GM21619 (cell line): ENCODE measurements at regions not wholly inside any gene's neighbourhood (a gene's known extent, or its start where the extent isn't known, plus 50 kb on each side); places are given as distances from the start of the nearest gene placed in this dataset.

Experiments used
- ATAC-seq: cut with Tn5 transposase; IDR thresholded peaks from one replicate; pipeline ENCODE4 v1.9.1; 2021; ENCODE audit not compliant: unreplicated experiment

GRCh38 chr2:236688563-236689392, 119.2 kb downstream of the ACKR3 start:
- ATAC-seq = no peak

DNA sequence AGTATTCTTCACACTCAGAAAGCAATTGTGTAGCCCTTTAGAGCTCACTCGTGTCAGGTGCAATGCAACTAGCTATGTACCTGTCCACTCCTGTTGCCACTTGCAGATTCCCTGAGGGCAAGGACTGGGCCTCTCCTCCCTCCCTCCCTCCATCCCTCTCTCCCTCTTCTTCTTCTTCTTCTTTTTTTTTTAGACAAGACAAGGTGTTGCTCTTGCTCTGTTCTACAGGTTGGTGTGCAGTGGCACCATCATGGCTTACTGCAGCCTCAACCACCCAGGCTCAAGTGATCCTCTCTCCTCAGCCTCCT, 119.7 kb downstream of the ACKR3 start:
- no peak for ATAC-seq

GRCh38 chr2:236689981-236690380, 120.4 kb downstream of the ACKR3 start:
- no peak for ATAC-seq

DNA sequence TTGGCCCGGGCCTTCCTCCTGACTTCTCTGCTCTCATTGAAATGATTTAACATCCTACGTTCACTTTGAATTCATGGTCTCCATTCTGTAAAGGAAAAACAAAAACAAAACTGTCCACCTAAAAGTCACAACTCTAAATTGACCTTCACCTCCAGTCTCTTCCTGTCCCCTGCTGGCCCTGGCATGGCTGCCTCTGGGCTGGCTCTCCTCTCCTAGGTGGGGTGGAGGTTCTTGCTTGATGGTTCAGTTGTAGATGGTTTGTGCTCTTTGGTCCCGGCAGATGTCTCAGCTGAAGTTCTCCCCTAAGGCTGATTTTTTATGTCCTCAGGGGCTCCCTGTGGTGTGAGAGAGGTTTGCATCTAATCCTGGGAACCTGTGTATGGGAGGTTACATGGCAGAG, 121.1 kb downstream of the ACKR3 start:
- ATAC-seq = no peak

GRCh38 chr2:236691799-236692167, 122.2 kb downstream of the ACKR3 start:
- no peak for ATAC-seq

- no peak for ATAC-seq
Observed at GRCh38 chr2:236692937-236693336, 123.3 kb downstream of the ACKR3 start.

- ATAC-seq = no peak
Observed at GRCh38 chr2:236693531-236693930, 123.9 kb downstream of the ACKR3 start.

GRCh38 chr2:236694146-236694888, 124.7 kb downstream of the ACKR3 start:
- no peak for ATAC-seq

DNA sequence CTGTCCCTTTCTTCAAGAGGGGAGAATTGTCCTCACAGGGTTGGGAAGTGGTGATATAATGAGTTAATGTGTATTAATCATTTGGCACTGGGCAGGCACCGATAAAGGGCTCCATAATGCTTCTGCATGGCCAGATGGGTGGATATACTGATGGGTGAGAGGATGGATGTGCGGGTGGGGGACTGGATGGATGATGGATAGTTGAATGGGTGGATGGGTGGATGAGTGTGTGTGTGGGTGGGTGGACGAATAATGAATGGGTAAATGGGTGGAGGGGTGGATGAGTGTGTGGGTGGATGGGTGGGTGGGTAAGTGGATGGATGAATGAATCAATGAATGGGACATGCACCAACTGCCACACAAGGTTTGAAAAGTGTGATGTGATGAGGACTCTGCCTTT, 127.2 kb downstream of the ACKR3 start:
- no peak for ATAC-seq

DNA sequence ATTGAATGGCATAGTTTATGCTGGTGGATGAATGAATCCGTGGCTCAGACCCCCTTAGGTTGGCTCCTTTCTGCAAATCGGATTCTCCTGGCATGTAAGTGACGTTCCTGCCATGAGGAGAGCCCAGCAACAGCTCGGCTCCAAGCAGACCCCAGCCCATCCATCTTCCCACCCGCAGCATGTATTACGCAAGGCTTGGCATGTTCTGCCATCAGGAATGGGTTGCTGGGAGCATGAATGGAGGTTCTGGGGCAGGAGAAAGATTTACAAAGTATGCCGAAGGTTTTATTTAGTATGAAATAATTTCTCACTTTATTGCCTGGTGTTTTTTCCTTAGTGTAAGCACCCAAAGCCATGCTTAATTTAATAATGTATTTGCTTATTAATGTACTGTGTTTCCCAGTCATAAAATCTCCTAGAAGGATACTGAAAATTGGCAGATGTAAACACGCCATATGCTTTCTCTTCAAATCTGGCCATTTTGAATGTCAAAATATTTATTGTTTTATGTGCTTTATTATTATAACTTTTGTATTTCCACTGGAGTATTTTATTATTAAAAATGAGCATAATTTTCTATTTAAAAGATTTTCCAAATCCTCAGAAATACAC, 128.5 kb downstream of the ACKR3 start:
- no peak for ATAC-seq

GRCh38 chr2:236700703-236701102, 131.1 kb downstream of the ACKR3 start:
- ATAC-seq = no peak

GRCh38 chr2:236702657-236703372, 133.2 kb downstream of the ACKR3 start:
- no peak for ATAC-seq

DNA sequence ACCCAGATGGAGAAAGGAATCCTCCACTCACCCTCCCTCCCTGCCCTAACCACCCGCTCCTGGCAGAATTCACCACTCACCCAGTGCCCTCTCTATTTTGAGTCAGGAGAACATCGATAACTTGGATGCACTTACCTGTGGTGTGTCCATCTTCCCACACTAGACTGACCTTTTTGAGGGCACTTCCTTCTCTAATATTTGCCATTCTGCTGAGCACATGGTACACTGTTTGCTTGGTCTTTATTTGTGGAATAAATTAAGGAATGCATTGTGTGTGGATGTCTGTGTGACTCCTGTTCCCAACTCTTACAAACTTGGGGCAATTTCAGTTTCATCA, 133.7 kb downstream of the ACKR3 start:
- no peak for ATAC-seq

GRCh38 chr2:236703906-236704305, 134.3 kb downstream of the ACKR3 start:
- no peak for ATAC-seq

- ATAC-seq = no peak
Observed at GRCh38 chr2:236704887-236705286, 135.3 kb downstream of the ACKR3 start.

DNA sequence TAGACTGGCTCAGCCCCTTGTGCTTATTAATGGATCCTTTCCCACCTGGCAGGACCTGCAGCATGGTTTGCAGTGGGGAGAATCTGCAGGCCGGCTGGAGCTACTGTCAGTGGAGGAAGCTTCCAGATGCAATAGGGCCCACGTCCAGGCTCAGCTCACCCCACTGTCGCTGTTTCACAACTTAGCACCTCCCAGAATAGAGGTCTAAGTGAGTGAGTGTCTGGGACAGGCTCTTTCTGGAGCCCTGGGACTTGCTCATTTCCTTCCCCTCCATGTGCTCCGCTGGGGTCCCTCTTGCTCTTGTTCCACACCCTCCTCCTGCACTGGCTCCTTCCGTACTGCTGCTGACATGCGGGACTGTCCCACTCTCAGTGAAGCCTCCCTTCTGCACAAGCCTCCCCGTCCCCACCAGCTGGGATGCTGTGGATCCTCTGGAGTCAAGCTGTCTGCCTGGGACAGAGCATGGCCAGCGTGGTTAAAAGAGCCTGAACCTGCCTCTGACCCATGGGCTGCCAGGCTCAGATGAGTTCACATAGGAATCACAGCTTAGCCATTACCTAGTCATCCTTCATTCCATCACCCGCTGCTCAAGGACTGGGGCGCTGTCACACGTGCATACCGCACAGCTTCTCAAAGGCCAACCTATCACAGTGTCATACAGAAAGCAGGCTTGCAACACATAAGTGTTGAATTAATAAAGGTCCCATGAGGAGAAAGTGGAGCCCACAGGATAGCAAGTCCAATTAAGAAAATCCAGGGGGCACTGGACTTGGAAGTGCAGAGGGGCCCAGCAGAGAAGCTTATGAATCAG, 135.9 kb downstream of the ACKR3 start:
- ATAC-seq = no peak

- no peak for ATAC-seq
Observed at GRCh38 chr2:236706288-236706687, 136.7 kb downstream of the ACKR3 start.

GRCh38 chr2:236706803-236707202, 137.2 kb downstream of the ACKR3 start:
- no peak for ATAC-seq

DNA sequence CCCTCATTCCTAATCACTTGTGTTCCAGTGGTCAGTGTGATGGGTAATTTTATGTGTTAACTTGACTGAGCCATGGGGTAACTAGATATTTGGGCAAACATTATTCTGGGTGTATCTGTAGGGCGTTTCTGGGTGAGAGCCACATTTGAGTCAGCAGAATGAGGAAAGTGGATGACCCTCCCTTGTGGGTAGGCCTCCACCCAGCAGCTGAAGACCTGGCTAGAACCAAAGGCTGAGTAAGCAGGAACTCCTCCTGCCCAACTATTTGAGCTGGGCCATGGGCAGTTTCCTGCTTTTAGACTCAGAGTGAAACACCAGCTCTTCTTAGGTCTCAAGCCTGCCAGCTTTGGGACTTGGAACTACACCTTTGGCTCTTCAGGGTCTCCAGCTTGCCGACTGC, 141.8 kb downstream of the ACKR3 start:
- ATAC-seq = no peak

DNA sequence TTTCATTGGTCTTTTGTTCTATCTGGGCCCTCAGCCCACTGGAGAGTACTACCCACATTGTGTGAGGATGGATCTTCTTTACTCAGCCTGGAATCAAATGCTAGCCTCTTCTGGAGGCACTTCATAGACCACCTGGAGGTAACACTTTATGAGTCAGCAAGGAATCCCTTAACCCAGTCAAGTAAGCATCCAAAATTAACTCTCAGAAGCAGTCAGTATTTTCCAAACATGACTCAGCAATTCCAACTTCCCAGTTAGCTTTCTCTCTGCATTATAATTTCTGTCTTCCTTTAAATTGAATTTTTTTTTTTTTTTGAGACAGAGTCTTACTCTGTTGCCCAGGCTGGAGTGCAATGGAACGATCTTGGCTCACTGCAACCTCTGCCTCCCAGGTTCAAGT, 142.7 kb downstream of the ACKR3 start:
- no peak for ATAC-seq
